ENCODE measurements at regions not wholly inside any gene's neighbourhood (a gene's known extent, or its start where the extent isn't known, plus 50 kb on each side); places are given as distances from the start of the nearest gene placed in this dataset.

GRCh38 chr2:221693365-221693764 is 121.3 kb upstream of the EPHA4 start:
- no peak for TF ChIP-seq CTCF (IDR thresholded peaks at IDR 0.05; ENCODE audit: control extremely low read depth, extremely low read depth)
- H3K27me3 ChIP-seq (ENCODE audit: control insufficient read depth in 3 of 3, insufficient read depth in 3 of 3, low read length in 2 of 3): no peaks in the 10 kb centered on the region
- H3K9ac ChIP-seq (ENCODE audit: insufficient read depth in 1 of 2, low read length in 2 of 2): no peak overlapping the region
- no peak for DNase-seq
- H3K9me3 ChIP-seq (ENCODE audit: control insufficient read depth in 4 of 4, insufficient read depth in 3 of 4, low read length in 3 of 4): no peaks in the 10 kb centered on the region
- H3K4me3 ChIP-seq: no peak overlapping the region
- no peaks in the 10 kb centered on the region for H3K36me3 ChIP-seq (ENCODE audit: control insufficient read depth in 4 of 4, insufficient read depth in 4 of 4, low read length in 4 of 4)
- no peak for ATAC-seq (ENCODE audit: insufficient read depth, low FRiP score)
- 76 to 81% methylated on average over 2 of the region's 2 CpGs for WGBS, 2 donors
- H3K27ac ChIP-seq (ENCODE audit: low read depth in 1 of 2, low read length in 1 of 2): no peak overlapping the region
- peaks cover 0 to 10% (median 0%) of the 10 kb centered on the region in 5 donors for H3K4me1 ChIP-seq (ENCODE audit: control insufficient read depth in 5 of 5, insufficient read depth in 5 of 5, low read length in 5 of 5)

GRCh38 chr2:221691571-221691970 is 119.5 kb upstream of the EPHA4 start:
- no peak for TF ChIP-seq CTCF (IDR thresholded peaks at IDR 0.05; ENCODE audit: control extremely low read depth, extremely low read depth)
- H3K4me3 ChIP-seq: no peak overlapping the region
- 78 to 82% methylated on average over 1 of the region's 1 CpG for WGBS, 2 donors

GRCh38 chr2:221689140-221689539 is 117.0 kb upstream of the EPHA4 start:
- no peak overlapping the region for H3K9ac ChIP-seq (ENCODE audit: insufficient read depth in 1 of 2, low read length in 2 of 2)
- peaks cover 0 to 10% (median 0%) of the 10 kb centered on the region in 5 donors for H3K4me1 ChIP-seq (ENCODE audit: control insufficient read depth in 5 of 5, insufficient read depth in 5 of 5, low read length in 5 of 5)
- no peak for ATAC-seq (ENCODE audit: insufficient read depth, low FRiP score)
- no peaks in the 10 kb centered on the region for H3K9me3 ChIP-seq (ENCODE audit: control insufficient read depth in 4 of 4, insufficient read depth in 3 of 4, low read length in 3 of 4)
- H3K4me3 ChIP-seq: no peak overlapping the region
- no peak for TF ChIP-seq CTCF (IDR thresholded peaks at IDR 0.05; ENCODE audit: control extremely low read depth, extremely low read depth)
- no peaks in the 10 kb centered on the region for H3K36me3 ChIP-seq (ENCODE audit: control insufficient read depth in 4 of 4, insufficient read depth in 4 of 4, low read length in 4 of 4)
- no peaks in the 10 kb centered on the region for H3K27me3 ChIP-seq (ENCODE audit: control insufficient read depth in 3 of 3, insufficient read depth in 3 of 3, low read length in 2 of 3)
- 61 to 73% methylated on average over 7 of the region's 7 CpGs for WGBS, 2 donors
- no peak for DNase-seq
- H3K27ac ChIP-seq (ENCODE audit: low read depth in 1 of 2, low read length in 1 of 2): no peak overlapping the region

More at GRCh38 chr2:221691571-221691970, 119.5 kb upstream of the EPHA4 start:
- Histone ChIP-seq H3K36me3 (ENCODE audit: control insufficient read depth in 4 of 4, insufficient read depth in 4 of 4, low read length in 4 of 4) (no peaks in the 10 kb centered on the region), H3K9me3 (ENCODE audit: control insufficient read depth in 4 of 4, insufficient read depth in 3 of 4, low read length in 3 of 4) (no peaks in the 10 kb centered on the region), H3K27me3 (ENCODE audit: control insufficient read depth in 3 of 3, insufficient read depth in 3 of 3, low read length in 2 of 3) (no peaks in the 10 kb centered on the region), H3K27ac (ENCODE audit: low read depth in 1 of 2, low read length in 1 of 2) (no peak overlapping the region), H3K9ac (ENCODE audit: insufficient read depth in 1 of 2, low read length in 2 of 2) (no peak overlapping the region), H3K4me1 (ENCODE audit: control insufficient read depth in 5 of 5, insufficient read depth in 5 of 5, low read length in 5 of 5) (peaks cover 0 to 10% (median 0%) of the 10 kb centered on the region in 5 donors)
- ATAC-seq (ENCODE audit: insufficient read depth, low FRiP score) (no peak), DNase-seq (peak in 2 of 3 donors; percentile 51 to 63)

GRCh38 chr2:221680548-221680947 is 108.4 kb upstream of the EPHA4 start:
- DNase-seq (no peak), ATAC-seq (ENCODE audit: insufficient read depth, low FRiP score) (no peak)
- no peaks in the 10 kb centered on the region for H3K27me3 ChIP-seq (ENCODE audit: control insufficient read depth in 3 of 3, insufficient read depth in 3 of 3, low read length in 2 of 3)
- H3K9ac ChIP-seq (ENCODE audit: insufficient read depth in 1 of 2, low read length in 2 of 2): no peak overlapping the region
- no peaks in the 10 kb centered on the region for H3K36me3 ChIP-seq (ENCODE audit: control insufficient read depth in 4 of 4, insufficient read depth in 4 of 4, low read length in 4 of 4)
- H3K27ac ChIP-seq (ENCODE audit: low read depth in 1 of 2, low read length in 1 of 2): no peak overlapping the region
- H3K4me3 ChIP-seq: no peak overlapping the region
- TF ChIP-seq CTCF (IDR thresholded peaks at IDR 0.05; ENCODE audit: control extremely low read depth, extremely low read depth): no peak
- H3K9me3 ChIP-seq (ENCODE audit: control insufficient read depth in 4 of 4, insufficient read depth in 3 of 4, low read length in 3 of 4): no peaks in the 10 kb centered on the region
- no peaks in the 10 kb centered on the region for H3K4me1 ChIP-seq (ENCODE audit: control insufficient read depth in 5 of 5, insufficient read depth in 5 of 5, low read length in 5 of 5)

Data from lung (tissue), 11 donors.